ENCODE measurements at regions not wholly inside any gene's neighbourhood (a gene's known extent, or its start where the extent isn't known, plus 50 kb on each side); places are given as distances from the start of the nearest gene placed in this dataset.
A peak's percentile ranks its signal among the peaks of the same experiment; 100 is the strongest.

DNA sequence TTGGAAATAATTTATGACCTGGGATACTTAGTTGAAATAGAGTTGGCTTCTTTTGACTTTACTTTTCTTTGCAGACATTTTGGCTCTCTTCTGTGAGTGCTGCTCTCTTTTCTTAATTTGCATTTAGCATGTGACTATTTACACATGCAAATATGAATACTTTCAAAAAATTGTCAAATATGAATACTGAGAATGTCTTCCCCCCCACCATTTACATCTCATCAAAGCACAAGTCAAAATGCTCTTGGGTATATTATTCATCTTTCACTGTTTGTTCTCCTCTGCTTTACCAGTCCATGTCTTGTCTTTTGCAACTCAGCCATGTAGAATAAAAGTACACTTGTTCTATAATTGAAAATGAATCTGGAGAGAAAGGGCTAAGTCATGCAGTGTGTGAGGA lies 126.5 kb downstream of the HHIPL2 start:
- H3K9me3 ChIP-seq, result peaks cover 0 to 16% (median 4%) of the 10 kb centered on the region in 4 donors
- DNase-seq, result no peak
- H3K4me1 ChIP-seq, result no peaks in the 10 kb centered on the region
- H3K36me3 ChIP-seq, result no peaks in the 10 kb centered on the region
- intact Hi-C loops (cut with DNase I; ENCODE audit: low total_unique reads), result no loop called here
- no peaks in the 10 kb centered on the region for H3K27me3 ChIP-seq
- H3K27ac ChIP-seq, result no peak overlapping the region
- TF ChIP-seq POLR2A (IDR thresholded peaks at IDR 0.05) (no peak), EP300 (IDR thresholded peaks at IDR 0.05) (no peak), POLR2AphosphoS5 (IDR thresholded peaks at IDR 0.05) (no peak)
- TF ChIP-seq, protein P1, sequence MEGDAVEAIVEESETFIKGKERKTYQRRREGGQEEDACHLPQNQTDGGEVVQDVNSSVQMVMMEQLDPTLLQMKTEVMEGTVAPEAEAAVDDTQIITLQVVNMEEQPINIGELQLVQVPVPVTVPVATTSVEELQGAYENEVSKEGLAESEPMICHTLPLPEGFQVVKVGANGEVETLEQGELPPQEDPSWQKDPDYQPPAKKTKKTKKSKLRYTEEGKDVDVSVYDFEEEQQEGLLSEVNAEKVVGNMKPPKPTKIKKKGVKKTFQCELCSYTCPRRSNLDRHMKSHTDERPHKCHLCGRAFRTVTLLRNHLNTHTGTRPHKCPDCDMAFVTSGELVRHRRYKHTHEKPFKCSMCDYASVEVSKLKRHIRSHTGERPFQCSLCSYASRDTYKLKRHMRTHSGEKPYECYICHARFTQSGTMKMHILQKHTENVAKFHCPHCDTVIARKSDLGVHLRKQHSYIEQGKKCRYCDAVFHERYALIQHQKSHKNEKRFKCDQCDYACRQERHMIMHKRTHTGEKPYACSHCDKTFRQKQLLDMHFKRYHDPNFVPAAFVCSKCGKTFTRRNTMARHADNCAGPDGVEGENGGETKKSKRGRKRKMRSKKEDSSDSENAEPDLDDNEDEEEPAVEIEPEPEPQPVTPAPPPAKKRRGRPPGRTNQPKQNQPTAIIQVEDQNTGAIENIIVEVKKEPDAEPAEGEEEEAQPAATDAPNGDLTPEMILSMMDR (IDR thresholded peaks at IDR 0.05), result no peak
- no peak overlapping the region for H3K4me3 ChIP-seq

DNA sequence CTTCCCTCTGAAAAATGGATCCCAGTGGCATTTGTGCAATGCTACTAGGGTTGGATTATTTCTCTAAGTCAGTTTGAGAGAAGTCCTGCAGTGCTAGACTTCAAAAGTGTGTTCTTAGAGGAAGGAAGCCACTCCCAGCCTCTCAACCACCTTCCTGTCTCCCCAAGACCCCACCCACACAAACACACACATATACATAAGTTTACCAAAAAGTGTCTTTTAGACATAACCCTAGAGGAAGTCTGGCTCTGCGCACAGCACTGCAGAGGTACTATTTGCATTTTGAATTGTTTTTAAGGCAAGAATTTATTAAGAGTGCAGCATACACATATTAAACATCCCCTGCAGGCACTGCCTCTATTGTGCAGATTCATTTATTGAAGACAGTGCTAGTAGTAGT lies 127.3 kb downstream of the HHIPL2 start:
- Histone ChIP-seq H3K9me3 (peaks cover 0 to 10% (median under 1%) of the 10 kb centered on the region in 4 donors), H3K4me3 (no peak overlapping the region), H3K4me1 (no peaks in the 10 kb centered on the region), H3K36me3 (no peaks in the 10 kb centered on the region), H3K27ac (no peak overlapping the region), H3K27me3 (no peaks in the 10 kb centered on the region)
- intact Hi-C loops (cut with DNase I; ENCODE audit: low total_unique reads), result no loop called here
- DNase-seq, result peak in 1 of 2 donors; percentile 46
- no peak for TF ChIP-seq EP300 (IDR thresholded peaks at IDR 0.05)
- WGBS, 5 donors, result 74 to 87% (median 81%) methylated on average over 1 of the region's 1 CpG

DNA sequence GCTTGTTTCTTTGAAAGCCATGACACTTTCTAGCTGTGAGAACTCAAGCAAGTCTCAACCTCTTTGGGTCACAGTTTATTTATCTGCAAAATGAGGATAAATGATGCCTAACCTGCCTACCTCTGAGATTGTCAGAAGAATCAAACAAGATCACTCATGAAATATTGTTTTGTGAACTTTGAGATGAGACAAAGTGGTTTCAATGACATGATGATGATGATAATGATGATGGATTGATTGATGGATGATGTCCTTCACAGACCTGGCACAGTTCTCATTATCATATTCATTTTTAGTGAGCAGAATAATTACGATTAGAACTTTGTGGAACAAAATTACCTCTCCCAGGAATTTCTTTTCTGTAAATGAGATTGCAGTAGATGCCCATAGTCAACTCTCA lies 129.2 kb downstream of the HHIPL2 start:
- no peak for DNase-seq
- Histone ChIP-seq H3K27me3 (no peaks in the 10 kb centered on the region), H3K36me3 (no peaks in the 10 kb centered on the region), H3K27ac (no peak overlapping the region), H3K4me3 (no peak overlapping the region), H3K9me3 (no peaks in the 10 kb centered on the region), H3K4me1 (no peaks in the 10 kb centered on the region)
- no peak for TF ChIP-seq EP300 (IDR thresholded peaks at IDR 0.05)
- TF ChIP-seq POLR2AphosphoS5 (IDR thresholded peaks at IDR 0.05), result no peak
- no peak for TF ChIP-seq POLR2A (IDR thresholded peaks at IDR 0.05)
- TF ChIP-seq, protein P1 (IDR thresholded peaks at IDR 0.05), result no peak
- intact Hi-C loops (cut with DNase I; ENCODE audit: low total_unique reads), result no loop called here
- WGBS, 5 donors, result 70 to 86% (median 72%) methylated on average over 1 of the region's 1 CpG

DNA sequence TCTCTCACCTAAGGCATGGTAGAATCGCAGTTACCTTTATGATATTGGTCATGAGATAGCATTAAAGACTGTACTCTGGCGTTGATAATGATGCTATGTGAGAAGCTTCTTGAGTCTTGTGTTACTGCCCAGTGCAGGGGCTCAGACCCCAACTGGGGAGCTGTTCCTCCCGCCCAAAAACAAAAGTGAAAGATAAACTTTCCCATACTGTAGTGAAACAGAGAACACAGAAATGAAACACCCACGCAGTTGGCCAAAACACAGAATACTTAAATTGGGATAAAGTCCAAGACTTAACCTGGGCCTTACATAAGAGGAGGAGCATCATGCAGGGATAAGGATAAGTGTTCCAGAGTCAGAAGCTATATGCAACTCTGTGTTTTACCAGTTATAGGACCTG lies 130.6 kb downstream of the HHIPL2 start:
- Histone ChIP-seq H3K27me3 (no peaks in the 10 kb centered on the region), H3K36me3 (no peaks in the 10 kb centered on the region), H3K9me3 (no peaks in the 10 kb centered on the region), H3K4me1 (no peaks in the 10 kb centered on the region), H3K27ac (no peak overlapping the region), H3K4me3 (no peak overlapping the region)
- DNase-seq, result no peak
- 74 to 83% (median 80%) methylated on average over 4 of the region's 4 CpGs for WGBS, 5 donors
- TF ChIP-seq POLR2A (IDR thresholded peaks at IDR 0.05) (no peak), EP300 (IDR thresholded peaks at IDR 0.05) (no peak)
- intact Hi-C loops (cut with DNase I; ENCODE audit: low total_unique reads), result no loop called here

DNA sequence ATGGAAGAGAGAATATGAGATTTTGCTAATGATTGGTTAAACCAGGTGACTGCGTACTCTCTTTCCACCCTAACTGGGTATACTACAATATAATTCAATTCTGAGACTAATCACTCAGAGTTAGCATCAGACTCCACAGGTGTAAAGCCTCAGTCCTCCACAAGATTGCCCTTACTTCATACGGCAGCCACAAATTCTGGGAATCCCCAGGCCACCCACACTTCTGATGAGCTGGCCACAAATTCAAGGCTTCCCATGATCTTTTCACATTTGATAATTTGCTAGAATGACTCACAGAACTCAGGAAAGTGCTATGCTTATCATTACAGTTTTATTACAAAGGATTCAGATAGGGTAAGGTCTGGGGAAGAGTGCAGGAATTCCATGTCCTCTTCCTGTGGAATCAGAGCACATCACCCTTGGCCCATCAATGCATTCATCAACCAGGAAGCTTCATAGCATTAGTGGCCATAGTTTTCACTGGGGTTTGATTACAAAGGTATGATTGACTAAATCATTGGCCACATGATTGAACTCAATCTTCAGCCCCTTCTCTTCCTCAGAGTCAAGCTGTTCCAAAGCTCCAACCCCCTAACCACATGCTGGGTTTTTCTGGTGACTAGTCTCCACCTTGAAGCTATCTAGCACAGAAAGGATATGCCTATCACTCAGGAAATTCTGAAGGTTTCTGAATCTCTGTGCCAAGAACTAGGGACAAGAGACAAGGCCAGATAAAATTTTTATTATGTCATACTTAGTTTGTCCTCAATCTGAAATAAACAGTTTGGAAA lies 131.7 kb downstream of the HHIPL2 start:
- intact Hi-C loops (cut with DNase I; ENCODE audit: low total_unique reads), result no loop called here
- Histone ChIP-seq H3K27ac (no peak overlapping the region), H3K36me3 (no peaks in the 10 kb centered on the region), H3K4me3 (no peak overlapping the region), H3K4me1 (no peaks in the 10 kb centered on the region), H3K27me3 (no peaks in the 10 kb centered on the region), H3K9me3 (no peaks in the 10 kb centered on the region)
- WGBS, 5 donors, result 79 to 90% (median 88%) methylated on average over 2 of the region's 2 CpGs
- DNase-seq, result no peak
- TF ChIP-seq POLR2A (IDR thresholded peaks at IDR 0.05) (no peak), EP300 (IDR thresholded peaks at IDR 0.05) (no peak), POLR2AphosphoS5 (IDR thresholded peaks at IDR 0.05) (no peak)
- TF ChIP-seq, protein P1 (IDR thresholded peaks at IDR 0.05), result no peak

Data from stomach (tissue), 8 donors.